ENCODE measurements at regions not wholly inside any gene's neighbourhood (a gene's known extent, or its start where the extent isn't known, plus 50 kb on each side); places are given as distances from the start of the nearest gene placed in this dataset.

- TF ChIP-seq EZH2 (IDR thresholded peaks at IDR 0.05; ENCODE audit: borderline replicate concordance, low read depth, low read length, poor library complexity, severe bottlenecking) = no peak
- TF ChIP-seq CTCF (conservative IDR thresholded peaks at IDR 0.05; ENCODE audit: low read depth, low read length) = no peak
Measured at GRCh38 chr3:194195611-194196010, 59.7 kb downstream of the HES1 start.

Data from A673 (cell line).